ENCODE measurements at regions not wholly inside any gene's neighbourhood (a gene's known extent, or its start where the extent isn't known, plus 50 kb on each side); places are given as distances from the start of the nearest gene placed in this dataset.

GRCh38 chrY:7274369-7274913 is 362.9 kb upstream of the AMELY start:
- no peak for DNase-seq (ENCODE audit: low read depth, low spot score)
- peak overlapping the region; percentile 71 for H3K27ac ChIP-seq

DNA sequence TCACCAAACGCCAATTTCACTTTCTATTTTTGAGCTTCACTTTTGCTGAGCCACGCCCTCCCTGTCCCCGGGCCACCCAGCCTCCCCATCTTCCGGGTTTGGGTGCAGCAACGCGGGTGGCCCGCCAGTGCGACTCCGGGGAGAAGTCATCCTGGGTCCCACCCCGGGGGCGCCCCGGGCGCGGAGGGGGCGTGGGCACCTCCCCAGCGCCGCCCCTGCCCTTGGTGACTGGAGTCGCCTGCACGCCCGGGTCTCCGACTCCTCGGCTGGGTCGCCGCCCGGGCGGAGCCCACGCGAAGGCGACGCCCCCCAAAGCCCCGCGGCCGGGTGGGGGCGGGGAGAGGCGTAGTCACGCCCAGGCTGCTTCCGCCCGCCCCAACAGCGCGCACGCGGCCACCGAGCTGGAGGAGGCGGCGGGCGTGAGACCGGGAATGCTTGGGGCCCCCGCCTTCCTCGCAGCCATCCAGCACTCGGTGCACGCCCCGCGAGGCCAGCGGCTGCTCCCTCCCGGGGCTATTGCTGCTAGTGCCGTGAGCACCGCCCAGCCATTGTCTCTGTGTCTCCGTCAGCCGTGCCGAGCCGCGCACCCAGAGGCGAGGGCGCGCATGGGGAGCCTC is 362.1 kb upstream of the AMELY start:
- H3K27ac ChIP-seq = peak overlapping the region; percentile 71
- no peak for DNase-seq (ENCODE audit: low read depth, low spot score)

DNA sequence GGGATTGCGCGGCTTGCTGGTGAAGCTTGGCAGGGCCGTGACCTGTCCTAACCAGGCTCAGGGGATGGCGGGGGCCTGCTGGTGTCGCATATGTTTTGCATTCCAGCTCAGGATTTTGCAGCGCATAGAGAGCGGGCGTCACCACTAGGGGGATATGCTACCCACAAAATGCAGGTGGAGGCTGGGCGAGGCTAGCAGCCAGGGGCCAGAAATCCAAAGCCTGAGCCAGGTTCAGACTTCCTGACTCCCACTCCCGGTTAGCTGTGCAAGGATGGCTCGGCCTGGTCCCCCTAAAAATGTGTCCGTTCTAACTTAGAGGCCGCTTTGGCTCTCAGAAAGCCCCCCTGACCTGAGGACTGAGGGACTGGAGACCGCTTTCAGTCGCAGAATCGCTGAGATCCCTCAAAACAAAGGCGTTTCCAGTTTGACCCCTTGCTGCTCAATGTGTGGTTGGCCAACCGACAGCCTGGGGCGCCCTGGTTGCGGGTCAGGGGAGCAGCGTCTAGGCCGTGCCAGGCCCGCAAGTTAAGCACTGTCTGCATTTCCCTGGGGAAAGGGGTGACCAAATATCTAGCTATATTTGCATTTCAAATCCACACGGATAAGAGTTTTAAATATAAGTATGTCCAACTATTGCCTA is 361.1 kb upstream of the AMELY start:
- no peak for DNase-seq (ENCODE audit: low read depth, low spot score)
- H3K27ac ChIP-seq = peak overlapping the region; percentile 71

DNA sequence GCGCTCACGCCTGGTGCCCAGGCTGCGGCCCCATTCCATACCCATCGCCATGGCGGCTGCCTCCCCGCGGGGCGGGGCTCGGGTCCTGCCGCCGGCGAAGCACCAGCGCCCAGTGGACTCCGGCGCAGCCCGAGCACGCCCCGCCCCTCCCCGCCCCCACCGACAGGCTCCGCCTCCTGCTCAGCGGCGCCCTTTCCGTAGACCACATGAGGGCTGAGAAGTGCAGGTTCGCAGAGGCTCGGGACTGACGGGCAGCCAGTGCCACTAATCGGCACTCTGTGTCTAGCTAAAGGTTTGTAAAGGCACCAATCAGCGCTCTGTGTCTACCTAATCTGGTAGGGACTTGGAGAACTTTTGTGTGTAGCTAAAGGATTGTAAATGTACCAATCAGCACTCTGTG is 352.2 kb upstream of the AMELY start:
- no peak for DNase-seq (ENCODE audit: low read depth, low spot score)
- no peak overlapping the region for H3K27ac ChIP-seq

- H3K27ac ChIP-seq = no peak overlapping the region
- no peak for DNase-seq (ENCODE audit: low read depth, low spot score)
Measured at GRCh38 chrY:7262531-7262930, 351.0 kb upstream of the AMELY start.

DNA sequence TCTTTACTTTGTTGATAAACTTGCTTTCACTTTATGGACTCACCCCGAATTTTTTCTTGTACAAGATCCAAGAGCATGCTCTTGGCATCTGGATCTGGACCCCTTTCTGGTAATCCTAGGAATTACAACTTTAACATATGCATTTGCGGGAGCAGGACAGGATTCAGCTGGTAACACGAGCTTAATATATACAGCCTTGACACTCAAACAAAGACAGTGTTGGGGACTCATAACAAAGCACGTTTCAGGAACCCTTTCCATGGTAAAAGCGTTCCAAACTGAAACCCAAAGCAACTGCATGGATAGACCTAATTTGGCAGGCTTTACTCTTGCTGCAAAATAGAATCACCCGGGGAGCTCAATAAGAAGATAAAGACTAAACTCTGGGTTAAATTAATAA is 349.7 kb upstream of the AMELY start:
- H3K27ac ChIP-seq = no peak overlapping the region
- no peak for DNase-seq (ENCODE audit: low read depth, low spot score)

DNA sequence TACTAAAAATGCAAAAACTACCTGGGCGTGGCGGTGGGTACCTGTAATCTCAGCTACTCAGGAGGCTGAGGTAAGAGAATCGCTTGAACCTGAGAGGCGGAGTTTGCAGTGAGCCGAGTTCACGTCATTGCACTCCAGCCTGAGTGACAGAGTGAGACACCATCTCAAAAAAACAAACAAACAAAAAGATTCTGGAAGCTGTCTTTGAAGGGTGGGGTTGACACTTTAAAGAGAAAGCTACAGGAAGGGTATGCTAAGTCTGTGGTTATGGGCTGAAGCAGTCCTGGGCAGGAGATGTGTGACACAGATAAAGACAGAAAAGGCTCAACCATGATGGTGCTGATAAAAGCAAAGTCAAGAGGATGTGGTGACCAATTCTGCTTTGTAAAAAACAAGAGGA is 328.5 kb upstream of the AMELY start:
- H3K27ac ChIP-seq = no peak overlapping the region
- DNase-seq (ENCODE audit: low read depth, low spot score) = no peak

GRCh38 chrY:7211971-7212370 is 300.4 kb upstream of the AMELY start:
- H3K27ac ChIP-seq = no peak overlapping the region
- DNase-seq (ENCODE audit: low read depth, low spot score) = no peak

DNA sequence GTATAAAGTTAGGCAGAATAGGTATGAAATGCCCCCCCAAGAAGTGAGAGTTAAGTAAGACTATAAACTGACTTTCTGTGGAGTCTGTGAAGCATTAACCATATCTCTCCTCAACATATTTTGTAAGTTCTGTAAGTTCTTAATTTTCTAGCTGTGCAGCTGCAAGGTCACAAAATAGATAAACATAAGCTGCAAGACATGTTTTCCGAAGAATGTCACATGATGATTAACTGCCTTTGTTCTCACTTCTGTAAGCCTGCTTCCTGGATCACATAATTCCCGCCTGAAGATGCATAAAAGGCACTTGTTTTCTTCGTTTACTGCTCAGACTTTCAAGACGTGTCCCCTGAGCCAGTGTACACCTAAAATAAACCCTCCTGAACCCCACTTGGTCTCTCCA is 292.9 kb upstream of the AMELY start:
- no peak for DNase-seq (ENCODE audit: low read depth, low spot score)

DNA sequence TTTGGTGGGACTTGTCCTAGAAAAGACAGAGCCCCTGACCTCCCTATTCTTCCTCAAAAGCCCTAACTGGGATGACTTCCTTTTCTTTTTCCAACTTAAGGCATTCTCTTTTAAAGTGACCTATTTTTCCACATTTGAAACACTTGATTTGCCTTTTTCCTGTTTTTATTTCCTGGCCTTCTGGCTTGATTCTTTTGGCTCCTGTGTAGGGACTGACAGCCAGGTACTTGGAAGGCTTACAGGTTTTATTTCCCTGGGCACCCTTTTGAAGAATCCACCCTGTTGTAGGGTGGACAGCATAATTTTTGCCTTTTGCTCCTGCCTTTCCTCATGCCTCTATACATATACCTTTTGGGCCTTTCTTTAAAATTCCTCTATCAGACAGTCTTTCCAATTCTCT is 271.0 kb upstream of the AMELY start:
- no peak overlapping the region for H3K27ac ChIP-seq

More for the DNA sequence above, 292.9 kb upstream of the AMELY start:
- H3K27ac ChIP-seq = no peak overlapping the region

DNA sequence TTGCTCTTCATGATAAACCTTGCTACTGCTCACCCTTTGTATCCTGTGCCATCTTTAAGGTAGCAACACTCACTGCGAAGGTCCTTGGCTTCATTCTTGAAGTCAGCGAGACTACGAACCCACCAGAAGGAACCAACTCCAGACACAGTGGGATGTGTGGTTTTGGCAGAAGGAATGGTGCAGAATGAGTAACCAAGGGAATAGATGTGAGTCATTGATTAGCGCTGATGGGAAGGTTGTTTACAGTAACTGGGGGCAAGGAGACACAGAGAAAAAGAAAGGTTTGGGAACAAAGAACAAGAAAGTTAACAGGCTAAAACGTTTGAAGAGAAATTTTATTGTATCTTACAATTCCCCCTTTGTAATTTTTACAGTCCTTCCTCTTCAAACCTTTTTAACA is 266.1 kb upstream of the AMELY start:
- no peak overlapping the region for H3K27ac ChIP-seq
- DNase-seq (ENCODE audit: low read depth, low spot score) = peak; percentile 26

More for the DNA sequence above, 271.0 kb upstream of the AMELY start:
- no peak for DNase-seq (ENCODE audit: low read depth, low spot score)

- DNase-seq (ENCODE audit: low read depth, low spot score) = no peak
- no peak overlapping the region for H3K27ac ChIP-seq
Measured at GRCh38 chrY:7169475-7169874, 257.9 kb upstream of the AMELY start.

DNA sequence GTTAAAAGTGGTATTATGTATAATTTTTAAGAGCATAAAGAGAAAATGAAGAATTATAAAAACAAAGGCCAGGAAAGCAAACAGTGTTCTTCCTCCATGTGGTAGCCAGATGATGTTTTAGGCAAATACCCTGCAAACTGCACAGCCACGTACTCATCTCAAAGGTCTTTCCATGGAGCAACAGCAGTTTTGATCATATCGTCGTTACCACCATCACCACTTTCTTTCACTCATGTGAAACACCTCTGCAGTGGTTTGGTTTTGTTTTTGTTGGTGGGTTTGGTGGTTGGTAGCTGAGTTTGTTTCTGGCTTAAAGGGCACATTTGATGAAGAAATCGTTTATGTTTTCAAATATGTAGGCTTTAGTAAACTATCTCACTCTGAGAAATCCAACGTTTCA is 229.9 kb upstream of the AMELY start:
- no peak for DNase-seq (ENCODE audit: low read depth, low spot score)
- no peak overlapping the region for H3K27ac ChIP-seq

Measured in epithelial cell of prostate (primary cell).